ENCODE measurements at regions not wholly inside any gene's neighbourhood (a gene's known extent, or its start where the extent isn't known, plus 50 kb on each side); places are given as distances from the start of the nearest gene placed in this dataset.

- TF ChIP-seq CTCF (IDR thresholded peaks at IDR 0.05) (no peak), ZFX (IDR thresholded peaks at IDR 0.05; ENCODE audit: borderline replicate concordance) (no peak)
Observed at GRCh38 chr4:127416115-127416514, 216.6 kb upstream of the INTU start.

All from 22Rv1 (cell line).